DOHH2 (cell line): ENCODE measurements at regions not wholly inside any gene's neighbourhood (a gene's known extent, or its start where the extent isn't known, plus 50 kb on each side); places are given as distances from the start of the nearest gene placed in this dataset.

Experiments
- CTCF ChIP-seq: fragments of 200-600 bp; sonication (generic); IDR thresholded peaks from one replicate; pipeline ENCODE4 v1.5.1; 2014; ENCODE audit warnings: antibody characterized with exemption, mild to moderate bottlenecking, low read depth, low read length; ENCODE audit not compliant: poor library complexity, severe bottlenecking
- EZH2phosphoT487 ChIP-seq: fragments of 200-600 bp; sonication (generic); IDR thresholded peaks from 2 replicates; pipeline ENCODE4 v1.6.1; 2017; ENCODE audit warnings: borderline replicate concordance, mild to moderate bottlenecking, antibody characterized with exemption, low read length, moderate library complexity, mixed read lengths

- TF ChIP-seq CTCF (no peak), EZH2phosphoT487 (no peak)
These were observed 243.4 kb downstream of the IGSF11 start for GRCh38 chr3:118791246-118791645.
